HG03135 (cell line): ENCODE measurements at regions not wholly inside any gene's neighbourhood (a gene's known extent, or its start where the extent isn't known, plus 50 kb on each side); places are given as distances from the start of the nearest gene placed in this dataset.

Experiments used
- ATAC-seq: cut with Tn5 transposase; IDR thresholded peaks from one replicate; pipeline ENCODE4 v1.9.1; 2021; ENCODE audit warnings: mild to moderate bottlenecking, moderate library complexity; ENCODE audit not compliant: unreplicated experiment

DNA sequence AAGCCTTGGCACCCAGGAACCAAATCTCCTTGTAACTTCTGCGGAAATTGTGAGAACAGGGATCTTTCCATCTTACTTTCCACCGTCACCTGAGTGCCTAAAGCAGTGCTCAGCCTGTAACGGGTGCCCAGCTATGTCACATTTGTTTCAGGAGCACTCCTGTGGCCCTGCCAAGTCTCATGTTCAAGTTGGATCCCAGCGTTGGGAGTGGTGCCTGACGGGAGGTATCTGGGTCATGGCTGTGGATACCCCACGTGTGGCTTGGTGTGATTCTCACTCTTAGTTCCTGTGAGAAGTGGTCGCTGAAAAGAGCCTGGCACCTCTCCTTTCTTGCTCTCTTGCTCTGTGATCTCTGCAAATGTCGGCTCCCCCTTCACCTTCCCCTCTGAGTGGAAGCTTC lies 114.9 kb downstream of the UQCRFS1 start:
- no peak for ATAC-seq

DNA sequence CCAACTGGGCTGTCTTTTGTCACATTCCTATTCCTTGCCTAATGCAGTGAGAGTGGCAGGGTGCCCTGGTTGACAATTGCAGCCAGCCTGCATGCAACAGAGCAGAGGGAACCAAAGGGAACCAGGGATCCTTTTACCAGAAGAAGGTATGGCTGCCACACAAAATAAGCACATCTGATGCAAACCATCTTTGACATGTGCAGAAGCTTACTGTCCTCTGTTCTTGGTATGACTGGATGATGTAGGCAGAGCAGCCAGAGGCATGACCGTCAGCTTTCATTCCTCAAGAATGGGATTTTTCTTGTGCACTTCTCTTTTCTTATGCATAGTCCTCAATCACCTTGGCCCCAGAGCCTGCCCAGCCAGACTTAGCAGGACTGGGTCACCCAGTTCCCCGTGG lies 116.1 kb downstream of the UQCRFS1 start:
- no peak for ATAC-seq

DNA sequence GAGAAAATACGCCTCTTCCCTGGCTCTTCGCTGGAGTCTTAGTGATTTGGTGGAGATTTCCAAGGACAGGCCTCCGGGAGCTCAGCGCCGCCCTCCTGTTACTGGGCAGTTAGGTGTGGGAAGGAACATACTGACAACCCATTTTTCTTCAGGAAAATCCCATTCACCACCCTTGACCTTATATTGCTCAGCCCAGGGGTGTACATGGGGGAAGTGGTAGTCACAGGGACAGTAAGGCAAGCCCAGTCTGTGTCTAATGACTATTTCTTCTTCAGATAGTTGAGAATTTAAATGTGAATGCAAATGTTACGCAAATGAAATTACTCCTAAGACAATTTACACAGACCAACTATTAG lies 119.4 kb downstream of the UQCRFS1 start:
- ATAC-seq, result no peak

DNA sequence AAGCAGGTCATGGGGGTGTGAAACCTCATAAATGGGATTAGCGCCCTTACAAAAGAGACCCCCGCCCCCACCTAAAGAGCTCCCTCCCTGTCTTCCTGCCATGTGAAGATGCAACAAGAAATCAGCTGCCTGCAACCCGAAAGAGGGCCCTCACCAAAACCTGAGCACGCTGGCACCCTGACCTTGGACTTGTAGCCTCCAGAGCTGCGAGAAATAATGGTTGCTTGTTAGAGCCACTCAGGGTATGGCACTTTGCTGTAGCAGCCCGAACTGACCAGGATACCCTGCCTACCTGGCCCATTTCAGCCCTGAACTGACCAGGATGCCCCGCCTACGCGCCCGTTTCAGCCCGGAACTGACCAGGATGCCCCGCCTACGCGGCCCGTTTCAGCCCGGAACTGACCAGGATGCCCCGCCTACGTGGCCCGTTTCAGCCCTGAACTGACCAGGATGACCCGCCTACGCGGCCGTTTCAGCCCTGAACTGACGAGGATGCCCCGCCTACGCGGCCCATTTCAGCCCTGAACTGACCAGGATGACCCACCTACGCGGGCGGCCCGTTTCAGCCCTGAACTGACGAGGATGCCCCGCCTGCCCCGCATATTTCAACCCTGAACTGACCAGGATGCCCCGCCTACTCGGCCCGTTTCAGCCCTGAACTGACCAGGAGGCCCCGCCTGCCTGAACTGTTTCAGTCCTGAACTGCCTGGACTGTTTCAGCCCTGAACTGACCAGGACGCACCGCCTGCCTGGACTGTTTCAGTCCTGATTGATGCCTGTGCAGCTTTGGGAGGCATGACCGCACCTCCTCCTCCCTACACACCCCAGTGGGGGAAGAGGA lies 120.0 kb downstream of the UQCRFS1 start:
- no peak for ATAC-seq

GRCh38 chr19:29090783-29091526 lies 122.0 kb downstream of the UQCRFS1 start:
- no peak for ATAC-seq

- ATAC-seq, result no peak
These were observed 123.6 kb downstream of the UQCRFS1 start for GRCh38 chr19:29089315-29089870.

DNA sequence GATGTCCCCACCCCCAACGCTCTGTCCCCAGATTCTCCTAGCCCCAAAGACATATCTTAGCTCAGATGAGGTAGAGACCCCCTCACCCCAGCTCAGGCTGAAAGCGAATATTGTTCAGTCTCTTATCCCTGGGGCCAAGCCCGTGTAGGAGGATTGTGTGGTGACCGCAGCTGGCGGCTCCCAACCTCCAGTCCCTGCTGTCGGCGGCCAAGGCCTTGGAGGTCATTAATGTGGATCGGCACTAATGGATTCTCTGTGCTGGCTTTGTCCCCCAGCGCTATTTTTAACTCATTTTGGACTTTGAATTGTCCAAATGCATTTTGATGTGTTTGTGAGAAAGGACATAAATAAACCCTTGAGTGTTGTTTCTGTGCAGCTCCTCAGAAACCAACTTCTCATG lies 124.2 kb downstream of the UQCRFS1 start:
- ATAC-seq, result no peak

DNA sequence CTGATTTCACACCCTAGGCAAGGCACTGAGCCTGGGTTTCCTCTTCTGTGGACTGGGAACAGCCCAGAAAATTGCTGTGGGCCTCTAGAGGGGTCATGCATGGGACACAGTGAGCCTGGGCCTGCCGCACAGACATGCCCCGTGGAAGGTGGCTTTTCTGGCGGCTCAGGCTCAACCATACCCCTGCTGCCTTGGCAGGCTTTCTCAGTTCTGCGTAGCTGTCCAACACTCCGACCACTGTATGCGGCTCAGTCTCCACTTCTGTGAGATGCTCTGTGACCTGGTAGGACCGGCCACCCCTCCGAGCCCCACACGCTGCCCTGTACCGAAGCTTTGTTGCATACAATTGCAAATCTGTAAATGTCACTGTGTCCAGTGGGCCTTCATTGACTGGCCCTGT lies 126.3 kb downstream of the UQCRFS1 start:
- ATAC-seq, result no peak

DNA sequence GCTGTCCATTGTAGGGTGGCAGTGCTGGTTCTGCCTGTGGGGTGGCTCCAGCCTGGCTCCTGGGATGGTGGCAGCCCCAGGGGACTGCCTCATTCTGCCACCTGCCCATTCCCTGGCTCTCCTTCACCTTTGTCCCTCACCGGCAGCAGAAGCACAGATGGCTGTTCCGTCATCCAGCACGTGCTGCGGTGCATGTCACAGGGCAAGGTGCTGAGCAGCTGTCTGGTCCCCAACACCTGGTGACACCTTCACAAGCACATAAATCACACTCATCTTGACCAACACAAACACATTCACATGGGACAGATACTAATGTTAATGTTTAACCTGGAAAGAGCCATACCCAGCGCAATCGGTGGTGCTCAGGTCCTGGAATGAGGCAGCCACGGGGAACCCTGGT lies 126.8 kb downstream of the UQCRFS1 start:
- no peak for ATAC-seq

DNA sequence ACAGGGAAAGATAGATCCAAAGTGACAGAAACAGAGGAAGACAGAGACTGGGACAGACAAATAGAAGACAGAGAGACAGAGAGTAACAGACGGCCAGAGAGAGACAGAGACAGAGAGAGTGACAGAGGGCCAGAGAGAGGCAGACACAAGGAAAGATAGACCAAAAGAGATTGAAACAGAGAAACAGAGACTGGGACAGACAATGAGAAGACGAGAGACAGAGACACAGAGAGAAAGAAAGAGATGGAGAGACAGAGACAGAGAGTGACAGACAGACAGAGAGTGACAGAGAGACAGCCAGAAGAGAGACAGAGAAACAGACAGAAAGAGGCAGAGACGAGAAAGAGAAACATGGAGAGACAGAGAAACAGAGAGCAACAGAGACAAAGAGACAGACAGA lies 127.3 kb downstream of the UQCRFS1 start:
- ATAC-seq, result no peak

- no peak for ATAC-seq
These were observed 127.7 kb downstream of the UQCRFS1 start for GRCh38 chr19:29085206-29085605.

- no peak for ATAC-seq
These were observed 128.7 kb downstream of the UQCRFS1 start for GRCh38 chr19:29084266-29084665.

DNA sequence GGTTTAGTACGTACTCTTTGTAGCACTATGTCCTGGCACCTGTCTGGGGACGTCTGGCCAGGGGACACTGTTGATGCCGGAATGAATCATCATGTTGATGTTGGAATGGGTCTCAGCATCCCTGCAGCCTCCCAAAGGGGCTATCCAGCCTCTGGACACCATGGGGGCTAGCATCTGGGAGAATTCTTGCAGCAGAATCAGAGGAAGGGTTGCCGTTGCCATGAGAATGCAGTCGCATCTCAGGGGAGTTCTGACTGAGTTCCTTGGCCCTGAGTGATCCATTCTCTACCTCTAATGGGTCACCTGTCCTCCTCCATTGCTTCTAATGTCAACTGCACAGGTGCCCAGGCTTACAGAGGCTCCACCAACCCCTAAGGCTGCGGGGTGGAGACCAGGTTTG lies 129.1 kb downstream of the UQCRFS1 start:
- no peak for ATAC-seq

GRCh38 chr19:29079356-29080032 lies 133.5 kb downstream of the UQCRFS1 start:
- no peak for ATAC-seq

DNA sequence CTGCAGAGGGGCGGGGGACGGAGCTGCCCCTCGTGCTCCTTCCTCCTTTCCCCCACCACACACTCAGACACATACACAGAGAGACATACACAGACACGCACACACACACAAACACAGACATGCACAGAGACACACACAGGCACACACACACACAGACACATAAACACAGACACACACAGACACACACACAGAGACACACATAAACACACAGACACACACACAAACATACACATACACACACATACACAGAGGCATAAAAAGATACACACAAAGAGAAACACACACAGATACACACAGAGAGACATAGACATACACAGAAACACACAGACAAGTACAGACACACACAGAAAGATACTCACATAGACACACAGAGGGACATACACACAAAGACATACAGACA lies 136.0 kb downstream of the UQCRFS1 start:
- no peak for ATAC-seq

DNA sequence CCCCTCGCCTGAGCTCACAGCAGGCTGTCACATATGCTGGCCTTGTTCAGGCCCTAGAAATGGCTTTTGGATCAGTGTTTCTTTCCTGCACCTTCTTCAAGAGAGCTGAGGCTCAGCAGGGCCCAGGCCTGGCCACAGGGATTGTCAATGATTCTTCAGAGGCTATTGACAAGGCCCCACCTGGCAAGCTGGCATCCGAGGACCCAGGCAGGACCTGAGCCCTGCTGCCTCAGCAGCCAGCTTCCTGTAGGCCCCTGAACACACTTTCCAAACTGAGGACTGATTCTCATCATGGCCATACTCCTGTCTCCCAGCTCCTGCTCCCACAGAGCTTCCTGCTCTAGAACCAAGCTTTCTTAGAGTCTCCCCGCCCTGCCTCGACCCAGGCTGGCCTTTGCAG lies 136.8 kb downstream of the UQCRFS1 start:
- ATAC-seq, result no peak

DNA sequence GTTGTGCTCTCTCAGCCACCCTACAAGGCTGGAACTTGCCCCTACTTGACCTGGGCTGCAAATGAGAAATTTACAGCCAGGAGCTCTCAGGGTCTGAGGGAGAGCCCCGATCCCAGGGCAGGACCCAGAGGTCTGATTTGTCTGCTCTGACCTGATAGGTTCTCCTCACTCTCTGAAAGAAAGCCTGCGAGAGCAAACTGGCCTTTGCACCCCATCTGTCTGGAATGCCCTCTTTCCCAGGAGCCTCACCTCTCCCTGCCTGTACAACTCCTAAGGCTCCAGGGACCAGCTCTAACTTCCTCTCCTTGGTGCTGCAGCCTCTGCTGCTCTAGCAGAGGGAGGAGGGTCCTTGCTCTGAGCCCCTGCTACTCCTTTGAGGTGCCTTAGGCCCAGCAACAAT lies 137.8 kb downstream of the UQCRFS1 start:
- ATAC-seq, result no peak

DNA sequence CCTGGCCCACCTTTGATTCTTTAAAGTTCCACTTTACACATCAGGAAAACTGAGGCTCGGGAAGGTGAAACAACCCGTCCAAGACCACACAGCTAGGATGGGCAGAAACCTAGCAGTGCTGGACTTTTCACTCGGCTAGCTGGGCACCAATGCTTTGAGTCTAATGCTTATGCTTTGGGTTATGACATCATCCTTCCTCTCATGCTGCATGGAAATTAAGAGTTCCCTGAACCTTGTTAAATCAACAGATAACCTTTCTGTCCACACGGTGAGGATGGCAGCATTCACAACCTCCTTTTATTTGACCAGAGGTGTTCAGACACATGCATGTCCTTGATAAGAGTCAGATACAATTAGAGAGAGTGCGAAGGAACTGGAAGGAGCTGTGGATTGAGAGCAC lies 138.4 kb downstream of the UQCRFS1 start:
- ATAC-seq, result no peak

- no peak for ATAC-seq
These were observed 145.1 kb downstream of the UQCRFS1 start for GRCh38 chr19:29067831-29068230.

- no peak for ATAC-seq
These were observed 150.2 kb downstream of the UQCRFS1 start for GRCh38 chr19:29062475-29063435.
